GM13977 (cell line): ENCODE measurements at regions not wholly inside any gene's neighbourhood (a gene's known extent, or its start where the extent isn't known, plus 50 kb on each side); places are given as distances from the start of the nearest gene placed in this dataset.

Experiments
- DNase-seq: peaks from one replicate; pipeline ENCODE4 v3.0.0; 2012; ENCODE audit warnings: low spot score
- in situ Hi-C: fragments of 300-500 bp; cut with MboI; formaldehyde crosslinking; loops from one replicate; pipeline ENCODE4 v1.12.0; 2022; ENCODE audit warnings: low sequenced_read_pairs, low pct_unique_long_range_greater_than_20kb, mixed read lengths, inconsistent platforms; ENCODE audit not compliant: unreplicated experiment
- TF ChIP-seq, protein P1 (sequence below): IDR thresholded peaks from 2 replicates; pipeline ENCODE4 v1.5.1; 2012; ENCODE audit warnings: mild to moderate bottlenecking, control low read depth; ENCODE audit not compliant: insufficient read depth; ENCODE audit errors: extremely low read depth, missing control alignments

DNA sequence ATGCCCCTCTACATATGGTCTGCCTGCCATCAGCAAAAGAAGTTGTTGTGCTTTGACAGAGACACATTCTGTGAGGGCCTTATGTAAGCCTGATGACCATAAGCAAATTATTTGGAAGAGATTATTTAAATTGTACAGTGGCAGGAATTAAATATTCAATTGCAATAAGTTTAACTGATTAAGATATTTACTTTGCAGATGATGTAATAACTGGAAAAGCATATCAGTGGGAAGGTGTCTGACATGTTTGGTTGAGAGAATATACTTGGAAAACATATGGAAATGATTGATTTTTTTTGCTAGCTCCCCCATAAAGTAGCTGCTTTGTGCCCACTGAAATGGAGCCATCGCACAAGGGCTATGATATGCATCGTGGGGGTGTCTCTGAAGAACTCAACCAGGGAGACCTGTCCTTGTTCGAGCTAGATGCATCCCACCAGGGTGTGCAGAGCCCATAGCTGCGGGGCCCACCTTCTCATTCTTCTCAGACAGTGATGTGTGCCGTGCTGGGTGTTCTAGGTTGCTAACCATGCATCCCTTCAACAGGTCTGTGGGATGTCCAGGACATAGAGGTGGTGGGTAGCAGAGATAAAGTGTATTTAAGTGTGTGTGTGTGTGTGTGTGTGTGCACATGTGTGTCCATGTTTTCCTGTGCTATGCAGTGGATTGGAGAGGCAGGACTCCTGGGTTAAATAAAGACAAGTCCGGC, 90.4 kb upstream of the PARD3B start:
- in situ Hi-C loops, result no loop called here

DNA sequence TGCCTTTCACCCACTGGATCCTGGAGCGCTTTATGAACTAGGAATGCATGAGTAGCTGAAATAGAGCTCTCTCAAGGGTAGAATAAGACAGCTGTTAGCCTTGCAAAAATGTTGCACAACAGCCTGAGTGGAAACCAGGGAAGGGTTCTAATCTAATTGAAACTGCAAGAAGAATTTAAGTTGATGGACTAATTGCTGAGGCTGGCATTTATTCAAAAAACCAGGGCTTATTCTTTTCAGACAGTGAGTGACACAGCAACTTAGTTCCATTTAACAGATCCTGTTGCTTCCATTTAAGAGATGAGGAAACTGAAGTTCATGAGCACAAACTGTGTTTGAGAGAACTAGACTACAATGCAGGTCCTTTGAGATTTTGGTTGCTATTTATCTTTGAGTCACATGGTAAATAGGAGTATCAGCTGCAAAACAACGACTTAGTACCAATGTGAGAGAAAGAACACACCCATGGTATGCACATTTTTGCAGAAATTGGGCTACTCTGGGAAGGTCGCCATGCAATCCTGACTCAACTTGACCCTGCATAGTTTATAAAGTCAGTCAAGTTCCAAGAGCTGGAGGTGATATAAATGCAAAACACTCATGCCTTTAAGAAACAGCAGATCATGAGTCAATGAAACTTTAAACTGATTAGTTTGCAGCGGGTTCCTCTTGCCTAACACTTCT, 76.4 kb upstream of the PARD3B start:
- no peak for DNase-seq
- TF ChIP-seq, protein P1, sequence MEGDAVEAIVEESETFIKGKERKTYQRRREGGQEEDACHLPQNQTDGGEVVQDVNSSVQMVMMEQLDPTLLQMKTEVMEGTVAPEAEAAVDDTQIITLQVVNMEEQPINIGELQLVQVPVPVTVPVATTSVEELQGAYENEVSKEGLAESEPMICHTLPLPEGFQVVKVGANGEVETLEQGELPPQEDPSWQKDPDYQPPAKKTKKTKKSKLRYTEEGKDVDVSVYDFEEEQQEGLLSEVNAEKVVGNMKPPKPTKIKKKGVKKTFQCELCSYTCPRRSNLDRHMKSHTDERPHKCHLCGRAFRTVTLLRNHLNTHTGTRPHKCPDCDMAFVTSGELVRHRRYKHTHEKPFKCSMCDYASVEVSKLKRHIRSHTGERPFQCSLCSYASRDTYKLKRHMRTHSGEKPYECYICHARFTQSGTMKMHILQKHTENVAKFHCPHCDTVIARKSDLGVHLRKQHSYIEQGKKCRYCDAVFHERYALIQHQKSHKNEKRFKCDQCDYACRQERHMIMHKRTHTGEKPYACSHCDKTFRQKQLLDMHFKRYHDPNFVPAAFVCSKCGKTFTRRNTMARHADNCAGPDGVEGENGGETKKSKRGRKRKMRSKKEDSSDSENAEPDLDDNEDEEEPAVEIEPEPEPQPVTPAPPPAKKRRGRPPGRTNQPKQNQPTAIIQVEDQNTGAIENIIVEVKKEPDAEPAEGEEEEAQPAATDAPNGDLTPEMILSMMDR, result no peak
- in situ Hi-C loops, result no loop called here

More for the DNA sequence above, 90.4 kb upstream of the PARD3B start:
- DNase-seq, result no peak
- TF ChIP-seq, protein P1, result no peak

DNA sequence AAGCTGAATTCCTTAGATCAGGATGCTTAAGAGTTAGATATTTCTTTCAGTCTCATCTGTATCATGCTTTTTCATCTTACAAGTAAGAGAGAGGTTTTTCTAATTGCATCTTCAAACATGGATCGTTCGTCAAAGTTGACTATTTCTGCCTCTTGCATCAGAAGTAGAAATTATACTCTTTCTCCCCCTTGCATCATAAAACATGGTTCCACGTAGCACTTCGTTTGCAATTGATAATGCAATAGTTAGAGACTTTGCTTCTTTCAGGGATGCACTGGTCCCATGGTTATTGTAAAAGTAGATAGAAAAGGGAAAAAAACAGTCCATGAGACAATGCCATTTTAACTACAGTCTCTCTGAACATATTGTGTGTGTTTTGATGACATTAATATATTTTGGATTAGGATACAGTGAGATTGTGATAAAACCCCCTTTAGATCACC, 75.1 kb upstream of the PARD3B start:
- in situ Hi-C loops, result no loop called here
- DNase-seq, result no peak
- TF ChIP-seq, protein P1, result no peak

DNA sequence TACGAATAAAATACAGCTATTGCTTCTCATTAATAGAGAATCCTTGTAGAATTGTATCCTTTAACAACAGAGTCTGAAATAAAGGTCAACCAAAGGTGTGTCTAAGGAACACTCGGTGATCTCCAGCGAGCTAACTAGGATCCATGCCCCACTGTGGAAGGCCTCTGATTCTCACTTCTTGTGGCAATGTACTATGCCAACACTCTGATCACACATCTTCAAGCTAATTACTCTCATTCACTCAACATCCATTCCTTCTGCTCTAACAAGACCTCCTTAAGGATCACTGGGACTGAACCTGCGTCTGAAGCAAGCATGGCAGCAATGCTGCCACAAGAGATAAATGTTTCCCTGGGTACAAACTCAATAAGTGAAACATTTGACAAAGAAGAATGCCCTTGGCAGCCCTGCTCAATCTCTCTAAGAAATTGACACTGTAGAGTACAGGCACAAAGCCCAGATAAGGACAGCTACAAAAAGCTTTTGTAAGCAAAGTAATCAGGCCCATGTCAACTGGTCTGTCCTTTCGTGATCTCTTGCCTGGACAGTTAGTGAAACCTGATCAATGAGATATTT, 74.6 kb upstream of the PARD3B start:
- DNase-seq, result no peak
- TF ChIP-seq, protein P1, result no peak
- in situ Hi-C loops, result no loop called here

DNA sequence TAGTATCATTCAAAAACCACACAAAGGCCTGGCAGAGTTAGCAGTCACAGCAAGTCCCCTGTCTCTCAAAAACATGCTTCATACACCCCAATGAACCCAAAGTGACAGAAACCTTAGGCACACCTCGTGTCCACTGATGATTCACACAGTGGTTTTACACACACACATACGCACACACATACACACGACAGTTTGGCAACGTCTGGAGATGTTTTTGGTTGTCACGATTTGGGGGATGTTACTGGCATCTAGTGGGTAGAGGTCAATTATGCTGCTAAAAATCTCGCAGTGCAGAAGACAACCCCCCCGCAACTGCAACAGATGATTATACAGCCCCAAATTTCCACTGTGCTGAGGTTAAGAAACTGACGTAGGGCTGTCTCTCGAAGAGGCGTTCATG, 72.9 kb upstream of the PARD3B start:
- TF ChIP-seq, protein P1, result no peak
- in situ Hi-C loops, result no loop called here
- DNase-seq, result no peak

DNA sequence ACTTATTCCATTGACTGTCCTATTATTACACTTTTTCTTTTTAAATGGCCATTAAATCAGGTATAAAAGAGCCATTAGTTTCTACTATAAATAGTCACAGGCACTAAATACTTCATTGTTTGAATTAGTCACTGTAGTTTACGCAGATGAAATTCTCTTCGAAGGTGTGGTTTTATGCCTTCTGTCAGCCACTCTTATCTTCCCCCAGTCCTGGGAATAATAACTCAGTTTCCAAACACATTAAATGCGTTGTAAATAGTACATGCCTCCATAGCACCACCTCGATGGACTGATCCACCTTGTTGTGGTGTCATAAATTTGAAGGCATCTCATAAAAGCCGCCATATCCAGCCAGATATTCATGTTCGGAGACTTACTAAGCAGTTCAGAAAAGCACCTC, 72.1 kb upstream of the PARD3B start:
- in situ Hi-C loops, result no loop called here

More for the DNA sequence above, 72.1 kb upstream of the PARD3B start:
- DNase-seq, result no peak
- TF ChIP-seq, protein P1, result no peak
